GM03348 (cell line): ENCODE measurements at regions not wholly inside any gene's neighbourhood (a gene's known extent, or its start where the extent isn't known, plus 50 kb on each side); places are given as distances from the start of the nearest gene placed in this dataset.
"Not testable (repeated sequence)": the region's sequence is repeated elsewhere in the genome, so short reads cannot be mapped to it uniquely, and the experiment has no call there.

Experiments
- DNase-seq: peaks from one replicate; pipeline ENCODE4 v3.0.0; 2012; ENCODE audit warnings: low spot score

DNA sequence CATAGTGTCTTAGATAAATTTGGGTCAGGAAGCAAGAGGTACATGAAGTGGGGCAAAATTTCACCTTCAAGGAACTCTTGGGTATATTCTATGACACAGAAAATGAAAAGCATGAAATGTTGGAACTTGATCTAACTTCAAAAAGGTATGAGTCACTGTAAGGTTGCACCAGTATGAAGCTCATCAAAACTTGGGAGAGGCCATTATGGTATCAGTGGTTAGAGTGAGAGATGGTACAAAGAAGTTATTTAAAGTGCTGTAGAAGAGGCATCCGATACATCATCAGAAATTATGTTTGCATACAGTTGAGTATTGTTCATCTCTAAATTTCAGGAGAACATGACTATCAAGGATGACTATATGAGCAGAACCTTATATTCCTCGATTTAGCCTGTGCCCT, 302.9 kb upstream of the SUCLG2 start:
- DNase-seq = no peak

DNA sequence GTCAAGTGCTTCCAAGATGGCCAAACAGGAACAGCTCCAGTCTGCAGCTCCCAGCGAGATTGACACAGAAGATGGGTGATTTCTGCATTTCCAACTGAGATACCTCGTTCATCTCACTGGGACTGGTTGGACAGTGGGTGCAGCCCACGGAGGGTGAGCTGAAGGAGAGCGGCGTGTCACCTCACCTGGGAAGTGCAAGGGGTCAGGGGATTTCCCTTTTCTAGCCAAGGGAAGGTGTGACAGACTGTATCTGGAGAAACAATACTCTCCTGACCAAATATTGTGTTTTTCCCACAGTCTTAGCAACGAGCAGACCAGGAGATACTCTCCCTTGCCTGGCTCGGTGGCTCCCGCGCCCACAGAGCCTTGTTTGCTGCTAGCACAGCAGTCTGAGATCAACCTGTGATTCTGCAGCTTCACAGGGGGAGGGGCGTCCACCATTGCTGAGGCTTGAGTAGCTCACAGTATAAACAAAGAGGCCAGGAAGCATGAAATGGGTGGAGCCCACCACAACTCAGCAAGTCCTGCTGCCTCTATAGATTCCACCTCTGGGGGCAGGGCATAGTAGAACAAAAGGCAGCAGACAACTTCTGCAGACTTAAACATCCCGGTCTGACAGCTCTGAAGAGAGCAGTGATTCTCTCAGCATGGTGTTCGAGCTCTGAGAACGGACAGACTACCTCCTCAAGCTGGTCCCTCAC, 293.5 kb upstream of the SUCLG2 start:
- DNase-seq = no peak

DNA sequence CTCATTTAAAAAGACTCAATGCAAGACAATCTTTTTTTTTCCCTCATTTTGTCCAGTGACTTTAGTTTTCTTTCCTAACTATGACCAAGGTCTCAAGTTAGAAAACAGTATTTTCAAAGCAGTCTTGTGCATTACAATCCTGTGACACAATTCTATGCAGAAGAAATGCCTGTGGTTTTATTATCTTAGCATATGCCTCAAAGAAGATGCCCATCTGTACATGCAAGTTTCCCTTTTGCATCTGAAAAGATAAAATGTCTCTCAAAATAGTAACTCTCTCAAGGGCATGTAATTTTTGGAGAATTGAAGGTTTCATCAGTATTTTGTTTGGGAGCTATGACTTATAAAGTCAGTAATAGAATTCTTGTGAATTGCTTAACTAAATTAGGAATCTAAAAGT, 292.0 kb upstream of the SUCLG2 start:
- DNase-seq = no peak

DNA sequence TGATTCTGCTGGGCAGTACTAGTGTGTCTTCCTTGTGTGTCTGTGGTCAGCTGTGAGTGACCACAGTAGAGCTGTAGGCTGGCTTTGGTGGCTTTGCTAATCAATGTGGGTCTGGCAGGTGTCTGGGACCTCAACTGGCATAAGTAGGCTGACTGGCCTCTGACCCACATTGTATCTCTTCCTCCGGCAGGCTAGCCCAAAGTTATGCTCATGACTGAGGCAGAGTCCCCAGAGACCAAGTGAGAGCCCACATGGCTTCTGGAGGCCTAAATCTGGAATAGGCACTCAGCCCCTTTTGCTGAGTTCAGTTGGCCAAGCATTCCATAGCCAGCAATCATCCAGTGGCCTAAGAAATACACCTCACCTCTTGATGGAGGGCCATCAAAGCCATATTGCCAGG, 289.1 kb upstream of the SUCLG2 start:
- no peak for DNase-seq

DNA sequence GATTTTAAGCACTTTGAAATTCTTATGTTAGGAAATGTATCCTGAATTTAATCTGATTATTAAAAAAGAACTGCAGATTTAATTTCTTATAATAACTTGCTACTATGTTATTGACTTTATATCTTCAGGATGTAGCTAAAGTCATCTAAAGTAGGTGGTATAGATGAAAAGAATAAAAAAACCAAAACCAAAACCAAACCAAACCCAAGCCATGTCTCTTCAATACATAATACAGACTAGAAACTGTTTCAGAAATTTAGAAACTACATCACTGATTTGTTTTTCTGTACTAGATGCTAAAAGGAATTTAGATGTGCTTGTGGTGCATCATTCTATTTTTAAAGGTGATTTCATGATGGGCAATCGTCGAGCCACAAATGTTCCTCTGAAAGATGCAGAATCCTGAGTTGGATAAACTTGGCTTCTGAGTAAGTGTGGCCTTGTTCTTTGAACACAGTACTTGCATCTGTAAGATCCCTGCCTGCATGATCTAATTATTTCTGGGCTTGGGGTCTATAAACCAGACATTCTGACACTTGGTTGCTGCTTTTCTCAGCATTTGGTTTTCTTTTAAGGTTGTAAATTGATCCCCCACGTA, 287.1 kb upstream of the SUCLG2 start:
- no peak for DNase-seq

DNA sequence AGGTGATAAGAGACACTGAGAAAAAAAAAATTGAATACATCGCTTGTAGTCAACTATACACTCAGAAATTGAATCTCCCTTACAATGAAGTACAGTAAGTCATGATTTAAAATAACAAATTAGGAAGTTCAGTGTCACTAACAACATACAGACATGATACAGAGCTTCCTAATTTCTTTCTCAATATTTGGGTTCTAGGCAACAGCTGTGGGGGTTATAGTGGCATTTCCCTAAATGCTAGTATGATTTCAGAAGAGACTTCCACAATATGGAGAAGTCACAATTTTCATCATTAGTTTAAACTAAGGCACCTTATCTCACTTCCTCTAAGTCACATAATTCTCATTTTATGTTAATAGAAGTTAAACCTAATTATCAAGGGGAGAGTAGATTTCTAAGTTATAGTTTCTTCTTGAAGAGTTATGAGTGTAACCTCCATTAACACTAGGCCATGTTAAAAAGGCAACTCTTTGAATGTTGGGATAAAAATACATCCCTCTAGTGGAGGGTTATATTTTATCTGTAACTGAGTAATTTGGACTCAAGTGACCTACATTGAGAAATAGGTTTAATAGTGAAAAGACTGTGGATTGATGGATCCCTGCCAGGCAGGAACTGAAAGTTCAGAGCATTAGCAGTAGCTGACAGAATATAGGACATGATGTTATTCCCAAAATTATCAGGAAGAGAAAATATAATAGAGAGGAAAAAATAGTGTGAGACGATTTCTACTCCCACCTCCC, 286.0 kb upstream of the SUCLG2 start:
- DNase-seq = no peak

DNA sequence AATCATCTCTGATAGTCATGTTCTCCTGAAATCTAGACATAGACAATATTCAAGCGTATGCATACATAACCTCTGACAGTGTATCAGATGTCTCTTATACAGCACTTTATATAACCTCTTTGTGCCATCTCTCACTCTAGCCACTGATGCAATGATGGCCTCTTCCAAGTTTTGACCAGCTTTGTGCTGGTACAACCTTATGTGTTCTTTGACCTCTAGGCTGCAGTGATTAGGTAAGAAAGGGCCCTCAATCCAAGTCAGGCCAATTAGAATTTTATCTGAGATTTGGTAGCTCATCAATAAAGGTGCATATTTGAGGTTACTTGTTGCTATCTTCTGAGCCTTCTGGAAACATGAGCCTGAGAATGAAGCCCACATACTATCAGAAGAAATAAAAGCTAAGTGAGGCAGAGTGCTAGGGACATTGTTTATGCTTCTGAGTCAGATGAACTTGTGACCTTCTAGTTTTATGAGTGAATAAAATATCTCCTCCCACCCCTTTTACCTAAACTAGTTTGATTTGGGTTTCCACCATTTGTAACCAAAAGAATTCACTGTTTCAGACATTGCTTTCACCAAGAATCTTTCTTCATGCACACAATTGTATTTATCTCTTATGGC, 283.2 kb upstream of the SUCLG2 start:
- DNase-seq = no peak

DNA sequence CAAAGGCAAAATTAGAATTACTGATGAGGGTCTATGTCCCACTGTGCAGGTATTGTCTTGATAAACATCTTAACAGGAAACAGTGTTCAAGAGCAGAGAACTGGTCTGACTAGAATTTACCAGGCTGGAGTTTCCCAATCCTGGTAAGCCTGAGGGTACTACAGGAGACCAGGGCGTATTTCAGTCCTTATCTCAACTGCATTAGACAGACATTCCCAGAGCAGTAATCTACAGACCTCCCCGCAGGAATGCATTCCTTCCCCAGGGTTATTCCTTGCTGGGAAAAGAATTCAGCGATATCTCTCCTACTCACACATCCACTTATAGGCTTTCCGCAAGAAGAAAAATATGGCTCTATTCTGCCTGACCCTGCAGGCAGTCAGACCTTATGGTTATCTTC, 276.0 kb upstream of the SUCLG2 start:
- DNase-seq = not testable (repeated sequence)

DNA sequence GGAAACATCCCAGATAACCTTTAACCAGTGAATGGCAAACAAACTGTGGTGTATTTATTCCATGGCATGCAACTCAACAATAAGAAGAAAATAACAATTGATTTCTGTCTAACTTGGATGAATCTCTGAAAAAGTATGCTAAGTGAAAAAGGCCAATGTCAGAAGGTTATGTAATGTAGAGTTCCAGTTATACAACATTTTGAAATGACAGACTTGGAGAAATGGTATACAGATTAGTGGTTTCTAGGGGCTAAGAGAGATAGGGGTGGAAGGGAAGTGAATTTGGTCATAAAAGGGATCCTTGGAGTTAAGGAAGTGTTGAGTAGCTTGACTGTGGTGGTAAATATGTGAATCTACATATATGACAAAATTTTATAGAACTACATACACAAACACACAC, 269.4 kb upstream of the SUCLG2 start:
- DNase-seq = no peak

DNA sequence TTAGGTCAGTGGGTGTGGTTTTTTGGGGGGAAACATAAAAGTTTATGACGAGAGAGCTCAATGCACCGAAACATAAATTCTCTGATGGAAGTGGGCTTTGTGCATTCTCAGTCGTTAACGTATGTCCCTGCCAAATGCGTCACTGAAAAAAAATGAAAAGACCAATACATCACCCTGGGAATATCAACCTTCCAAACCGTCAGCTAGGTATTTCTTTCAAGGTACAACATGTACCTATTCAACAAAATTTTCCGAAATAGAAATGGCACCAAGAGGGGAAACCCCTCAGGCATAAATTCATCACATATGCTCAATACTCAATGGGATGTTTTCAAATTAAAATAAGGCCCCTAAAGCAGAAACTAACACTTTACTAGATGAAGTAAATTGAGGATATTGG, 266.6 kb upstream of the SUCLG2 start:
- no peak for DNase-seq

DNA sequence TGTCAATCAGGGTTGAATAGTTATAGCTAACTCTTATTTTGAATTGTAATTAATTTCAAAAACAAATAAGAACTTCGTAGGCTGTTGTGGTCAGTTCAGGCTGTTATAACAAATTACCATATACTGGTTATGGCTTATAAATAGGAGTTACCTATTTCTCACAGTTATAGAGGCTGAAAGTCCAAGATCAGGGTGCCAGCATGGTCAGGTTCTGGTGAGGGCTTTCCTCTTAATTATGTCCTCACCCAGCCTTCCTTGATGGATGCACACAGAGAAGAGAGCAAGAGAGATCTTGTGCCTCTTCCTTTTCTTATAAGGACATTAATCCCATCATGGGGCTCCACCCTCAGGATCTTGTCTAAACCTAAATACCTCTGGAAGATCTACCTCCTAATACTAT, 265.9 kb upstream of the SUCLG2 start:
- no peak for DNase-seq

DNA sequence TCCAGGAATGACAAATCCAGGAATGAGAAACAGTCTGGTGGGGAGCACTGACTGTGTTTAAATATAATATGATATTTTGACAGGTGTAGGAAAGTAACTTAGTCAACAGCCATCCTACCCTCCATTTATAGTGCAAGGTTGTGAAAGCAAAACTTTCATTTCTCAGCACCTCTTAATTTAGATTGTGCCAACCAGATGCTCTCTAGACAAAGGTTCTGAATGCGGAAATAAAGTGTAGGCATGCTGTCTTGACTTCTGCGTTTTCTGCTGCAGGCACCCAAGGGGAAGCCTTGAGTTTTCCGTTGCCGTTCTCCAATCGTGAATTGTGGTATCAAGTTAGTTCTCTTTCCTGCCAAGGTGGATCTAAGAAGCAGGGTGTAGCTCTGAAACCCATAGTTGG, 261.9 kb upstream of the SUCLG2 start:
- DNase-seq = no peak

DNA sequence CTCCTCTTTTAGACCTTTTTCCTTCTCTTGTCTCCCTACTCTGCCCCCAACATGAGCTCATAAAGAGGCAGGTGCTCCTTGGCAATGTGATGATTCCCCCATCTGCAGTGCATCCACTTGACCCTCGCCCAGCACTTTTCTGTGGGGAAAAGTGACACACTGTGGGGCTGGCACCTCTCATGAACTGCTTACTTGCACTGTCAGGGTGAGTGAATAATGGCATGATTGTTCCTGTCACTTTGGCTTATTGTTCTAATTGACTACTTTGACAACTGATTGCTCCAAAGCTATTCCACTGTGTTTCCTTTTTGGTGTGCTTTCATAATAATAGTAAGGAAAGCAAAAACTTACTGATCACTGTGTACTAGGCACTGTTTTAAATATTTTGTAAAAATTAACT, 253.3 kb upstream of the SUCLG2 start:
- no peak for DNase-seq

DNA sequence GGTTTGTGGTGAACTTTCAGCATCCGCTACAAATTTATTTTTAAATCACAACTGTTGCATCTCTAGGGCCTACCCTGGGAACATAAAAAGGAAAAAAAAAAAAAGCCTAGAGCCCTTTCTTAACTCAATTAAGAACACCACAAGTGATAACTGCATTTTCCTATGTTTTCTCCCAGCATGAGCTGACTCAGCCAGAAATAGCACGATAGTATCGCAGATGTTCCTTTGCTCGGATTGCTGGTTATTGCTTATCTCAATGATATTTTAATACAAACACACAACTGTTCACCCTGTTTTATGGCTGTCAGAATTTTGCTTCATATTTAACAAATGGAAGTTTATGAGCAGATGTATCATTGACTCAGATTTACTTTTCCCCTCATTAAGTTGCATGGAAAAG, 251.8 kb upstream of the SUCLG2 start:
- DNase-seq = no peak

DNA sequence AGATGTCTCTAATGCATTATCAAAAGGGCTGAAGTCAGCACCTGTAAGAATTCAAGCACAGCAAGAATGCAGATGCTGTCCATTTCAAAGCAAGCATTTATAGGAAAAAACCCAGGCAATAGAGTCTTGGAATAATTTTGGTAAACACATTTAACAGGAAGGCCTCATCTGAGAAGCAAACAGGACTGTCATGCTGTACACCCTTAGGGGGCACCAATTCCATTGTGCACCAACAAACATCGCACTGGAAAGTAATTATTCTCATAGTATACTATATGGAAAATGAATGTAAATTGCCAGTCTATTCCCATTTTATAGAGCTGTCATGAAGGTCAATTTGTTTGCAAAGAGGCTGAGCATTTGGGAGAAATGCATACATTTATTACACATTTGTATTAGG, 247.3 kb upstream of the SUCLG2 start:
- DNase-seq = no peak

DNA sequence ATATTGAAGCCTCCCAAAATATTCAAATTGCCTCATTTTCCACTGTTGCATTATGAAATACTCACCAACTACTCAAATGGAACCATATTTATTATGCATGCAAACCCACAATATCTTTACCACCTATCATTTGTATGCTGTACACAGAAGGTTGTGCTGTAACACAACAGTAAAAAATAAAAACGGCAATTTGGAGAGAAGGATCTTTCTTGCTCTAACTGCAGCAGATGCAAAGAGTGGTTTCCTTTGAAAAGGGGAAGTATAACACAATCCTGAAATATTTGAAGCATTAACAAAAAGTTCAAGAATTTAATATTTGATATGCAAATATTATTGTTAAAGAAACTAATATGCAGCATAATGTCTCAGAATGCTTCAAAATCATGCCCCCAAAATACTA, 244.5 kb upstream of the SUCLG2 start:
- DNase-seq = no peak

DNA sequence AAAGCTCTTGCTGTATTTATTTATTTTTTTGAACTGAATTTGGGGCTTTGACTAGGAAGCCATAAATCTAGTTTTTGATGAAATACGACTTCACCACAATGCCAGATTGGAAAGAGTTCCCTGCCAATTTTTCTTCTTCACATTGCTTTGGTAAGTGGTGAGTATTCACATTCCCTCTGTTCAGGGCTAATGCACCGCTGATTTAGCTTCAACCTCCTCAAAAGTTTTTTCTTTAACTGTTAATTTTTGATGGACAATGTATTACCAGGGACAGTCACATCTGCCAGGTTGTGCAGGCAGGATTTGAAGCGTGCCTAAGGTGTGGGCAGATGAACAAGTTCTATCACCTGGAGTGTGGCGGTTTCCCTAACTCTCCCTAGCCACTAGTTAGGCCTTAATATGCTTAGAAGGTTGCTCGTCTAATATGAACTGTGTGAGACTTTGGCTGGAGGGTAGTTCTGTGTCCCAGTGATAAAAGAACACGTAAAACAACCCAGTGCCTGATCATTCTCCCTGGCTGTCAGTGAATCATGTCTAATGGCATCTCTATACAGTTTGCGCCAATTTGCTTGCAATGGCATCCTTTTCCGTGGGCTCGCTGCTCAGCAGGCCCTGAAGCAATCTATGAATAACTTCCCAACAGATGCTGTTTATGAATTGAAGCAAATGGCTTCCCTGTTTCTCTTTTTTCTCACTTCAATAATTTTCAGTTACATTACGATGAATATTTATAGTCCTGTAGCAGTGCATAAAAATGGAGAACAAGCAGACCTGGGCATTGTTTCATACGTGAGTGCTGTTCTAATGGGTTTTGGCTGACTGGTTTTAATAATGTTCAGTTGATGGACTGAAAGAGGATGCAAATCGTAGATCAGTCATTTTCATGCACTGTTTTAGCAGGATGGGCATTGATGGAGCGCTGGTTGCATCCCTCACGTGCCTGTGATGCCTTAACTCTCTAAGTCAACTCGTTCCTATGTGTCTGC, 243.2 kb upstream of the SUCLG2 start:
- DNase-seq = no peak

DNA sequence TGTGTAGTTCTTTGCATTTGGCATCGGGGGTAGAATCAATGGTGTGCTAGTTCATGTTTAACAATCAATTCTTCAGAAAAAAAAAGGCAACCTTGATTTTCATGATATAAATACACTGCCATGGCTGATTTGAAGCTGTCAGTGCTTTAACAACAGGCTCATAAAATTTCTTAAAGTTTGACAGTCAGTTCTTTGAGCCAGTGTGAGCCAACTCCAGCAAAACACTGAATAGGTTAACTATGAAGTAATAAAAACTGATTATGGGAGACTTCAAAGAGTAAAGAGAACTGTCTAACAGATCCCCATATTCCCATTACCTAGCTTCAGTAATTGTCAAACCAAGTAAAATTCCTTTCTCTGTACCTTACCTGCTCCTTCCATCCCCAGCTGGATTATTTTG, 241.7 kb upstream of the SUCLG2 start:
- DNase-seq = no peak

DNA sequence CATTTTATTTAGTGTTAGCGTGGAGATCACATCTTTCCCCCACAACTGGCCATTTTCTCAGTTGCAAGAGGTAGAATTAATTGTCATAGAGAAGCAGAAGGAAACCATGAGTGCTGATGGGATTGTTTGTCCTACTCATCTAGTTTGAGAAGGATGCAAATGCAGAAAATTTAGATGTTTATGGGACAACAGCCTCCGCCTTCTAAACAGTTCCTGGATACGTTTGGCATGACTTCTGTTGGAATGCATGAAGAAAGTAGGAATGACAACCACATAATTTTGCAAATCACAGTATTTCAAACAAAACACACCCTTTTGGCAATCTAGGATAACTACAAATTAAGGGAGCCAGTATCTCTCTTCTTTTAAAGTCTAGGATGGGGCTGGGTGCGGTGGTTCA, 240.1 kb upstream of the SUCLG2 start:
- no peak for DNase-seq

DNA sequence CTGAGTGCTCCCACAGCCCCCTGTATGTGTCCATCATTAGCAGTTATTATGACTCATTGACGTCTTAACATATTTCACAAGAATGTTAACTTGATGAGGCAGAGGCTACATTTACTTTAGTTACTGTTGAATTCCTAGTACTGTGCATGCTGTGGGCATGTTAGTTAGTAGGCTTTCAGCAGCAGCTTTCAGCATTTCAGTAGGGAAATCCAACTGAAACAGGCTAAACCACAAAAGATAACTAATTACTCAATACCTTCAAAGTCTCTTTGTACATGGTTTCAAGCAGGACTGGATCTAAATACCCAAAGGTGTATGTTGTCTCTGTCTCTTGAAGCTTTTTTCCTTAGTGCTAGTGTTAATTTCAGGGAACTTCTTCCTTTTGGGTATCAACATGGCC, 229.9 kb upstream of the SUCLG2 start:
- no peak for DNase-seq

DNA sequence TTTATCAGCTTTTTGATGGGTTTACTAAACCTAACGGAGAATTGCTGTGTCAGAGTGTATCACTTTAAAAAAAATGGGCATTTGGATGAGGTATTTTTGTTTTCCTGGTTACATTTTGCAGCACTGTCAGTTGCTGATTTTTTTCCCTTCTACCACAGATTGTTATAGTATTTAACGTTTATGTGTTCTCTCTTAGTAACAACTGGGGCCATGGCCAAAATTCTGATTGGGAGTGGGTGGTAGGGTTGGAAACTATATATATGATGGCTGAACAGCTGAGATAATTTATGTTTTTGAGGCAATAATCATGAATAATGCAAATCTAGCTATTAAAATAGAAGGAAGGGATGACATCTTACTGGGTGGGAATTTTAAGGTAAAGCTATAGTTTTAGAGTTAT, 229.4 kb upstream of the SUCLG2 start:
- no peak for DNase-seq

DNA sequence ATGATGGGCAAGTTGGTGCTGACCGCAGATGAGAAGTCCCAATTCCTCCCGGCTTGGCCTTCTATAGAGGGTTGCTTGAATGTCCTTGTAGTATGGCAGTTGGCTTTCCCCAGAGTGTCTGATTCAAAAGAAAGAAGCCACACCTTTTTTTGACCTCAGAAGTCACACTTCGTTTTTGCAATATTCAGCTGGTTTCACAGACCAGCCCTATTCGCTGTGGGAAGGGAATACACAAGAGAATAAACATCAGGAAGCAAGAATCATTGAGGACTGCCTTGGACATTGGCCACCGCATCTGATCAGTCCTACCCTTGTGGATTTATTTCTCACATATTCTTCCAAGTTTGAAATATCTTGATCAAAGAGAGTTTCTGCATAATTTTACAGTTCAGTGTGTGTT, 228.6 kb upstream of the SUCLG2 start:
- DNase-seq = no peak
